IPS DF 6.9 (cell line): ENCODE measurements at regions not wholly inside any gene's neighbourhood (a gene's known extent, or its start where the extent isn't known, plus 50 kb on each side); places are given as distances from the start of the nearest gene placed in this dataset.

ENCODE experiments used
- DNase-seq: peaks from one replicate; pipeline ENCODE4 v3.0.0-alpha.2; 2013; ENCODE audit warnings: low read depth, low spot score
- H3K27ac ChIP-seq: one replicate; pipeline ENCODE4 v1.5.1; 2013; ENCODE audit warnings: low read length, control low read depth
- H3K27me3 ChIP-seq: 2 replicates; pipeline ENCODE4 v1.6.1; 2013; ENCODE audit warnings: mild to moderate bottlenecking, low read length; ENCODE audit not compliant: control insufficient read depth, insufficient read depth
- H3K36me3 ChIP-seq: 2 replicates; pipeline ENCODE4 v1.6.1; 2013; ENCODE audit warnings: low read length; ENCODE audit not compliant: control insufficient read depth, insufficient read depth
- H3K4me1 ChIP-seq: 2 replicates; pipeline ENCODE4 v1.6.1; 2013; ENCODE audit warnings: low read length; ENCODE audit not compliant: control insufficient read depth, insufficient read depth
- H3K4me3 ChIP-seq: 2 replicates; pipeline ENCODE4 v1.5.1; 2013; ENCODE audit warnings: mild to moderate bottlenecking, low read length
- H3K9me3 ChIP-seq: 2 replicates; pipeline ENCODE4 v1.6.1; 2013; ENCODE audit warnings: low read length, inconsistent platforms; ENCODE audit not compliant: control insufficient read depth, insufficient read depth
- WGBS: extraction: QIAGEN DNeasy Blood & Tissue Kit; methylation state at CpG from one replicate; pipeline ENCODE4 v1.1.7; 2013; ENCODE audit warnings: mixed read lengths, missing lambda C conversion rate; ENCODE audit not compliant: insufficient read length, insufficient coverage; 5-methylcytosine and 5-hydroxymethylcytosine counted together

DNA sequence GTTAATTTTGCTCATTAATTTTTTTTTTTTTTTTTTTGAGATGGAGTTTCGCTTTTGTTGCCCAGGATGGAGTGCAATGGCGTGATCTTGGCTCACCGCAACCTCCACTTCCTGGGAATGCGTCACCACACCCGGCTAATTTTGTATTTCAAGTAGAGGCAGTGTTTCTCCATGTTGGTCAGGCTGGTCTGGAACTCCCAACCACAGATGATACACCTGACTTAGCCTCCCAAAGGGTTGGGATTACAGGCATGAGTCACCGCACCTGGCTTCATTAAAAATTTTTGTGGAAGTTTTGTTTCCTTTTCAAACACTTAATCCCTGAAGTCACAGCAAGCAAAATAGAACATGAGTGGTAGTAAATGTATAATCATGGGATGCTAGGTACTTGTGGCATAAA is 857.2 kb upstream of the PHF14 start:
- WGBS: no CpG with 5 or more reads among the region's 6 CpGs
- H3K27ac ChIP-seq: no peak overlapping the region
- no peaks in the 10 kb centered on the region for H3K27me3 ChIP-seq
- H3K36me3 ChIP-seq: no peaks in the 10 kb centered on the region
- no peaks in the 10 kb centered on the region for H3K4me1 ChIP-seq
- DNase-seq: no peak
- H3K4me3 ChIP-seq: no peak overlapping the region
- H3K9me3 ChIP-seq: no peaks in the 10 kb centered on the region

- Histone ChIP-seq H3K9me3 (no peaks in the 10 kb centered on the region), H3K27ac (no peak overlapping the region), H3K36me3 (no peaks in the 10 kb centered on the region), H3K27me3 (no peaks in the 10 kb centered on the region), H3K4me3 (no peak overlapping the region), H3K4me1 (peaks cover 3% of the 10 kb centered on the region; the same call in 1 of the 2 replicates)
- WGBS: no CpG with 5 or more reads among the region's 1 CpG
- no peak for DNase-seq
Observed at GRCh38 chr7:10117815-10118214, 855.9 kb upstream of the PHF14 start.

DNA sequence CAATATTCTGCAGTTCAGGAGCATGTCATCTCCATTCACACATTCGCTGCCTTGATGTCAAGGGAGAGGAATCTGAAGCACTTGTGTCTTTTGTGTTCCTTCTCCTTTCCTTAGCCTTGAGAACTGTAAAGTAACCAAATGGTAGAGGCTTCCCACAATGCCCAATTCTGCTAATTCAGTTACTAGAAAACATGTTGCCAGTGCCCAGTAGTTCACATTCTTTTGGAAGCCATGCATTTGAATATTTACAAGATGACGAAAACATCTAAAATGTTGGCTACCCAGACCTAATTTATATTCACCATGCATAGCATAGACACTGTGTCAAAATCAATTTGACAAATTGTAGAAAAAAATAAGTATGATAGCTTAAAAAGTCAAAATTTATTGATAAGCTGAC is 852.7 kb upstream of the PHF14 start:
- DNase-seq: no peak
- Histone ChIP-seq H3K27me3 (no peaks in the 10 kb centered on the region), H3K27ac (no peak overlapping the region), H3K4me3 (no peak overlapping the region), H3K36me3 (no peaks in the 10 kb centered on the region), H3K9me3 (no peaks in the 10 kb centered on the region), H3K4me1 (peaks cover 3% of the 10 kb centered on the region; the same call in 1 of the 2 replicates)
- WGBS: no CpG with 5 or more reads among the region's 2 CpGs

- Histone ChIP-seq H3K9me3 (no peaks in the 10 kb centered on the region), H3K27me3 (no peaks in the 10 kb centered on the region), H3K4me3 (no peak overlapping the region), H3K4me1 (peaks cover 3% of the 10 kb centered on the region; the same call in 1 of the 2 replicates), H3K27ac (no peak overlapping the region), H3K36me3 (no peaks in the 10 kb centered on the region)
- no peak for DNase-seq
- WGBS: no CpG with 5 or more reads among the region's 2 CpGs
Observed at GRCh38 chr7:10121631-10122030, 852.0 kb upstream of the PHF14 start.

GRCh38 chr7:10122551-10123100 is 851.0 kb upstream of the PHF14 start:
- Histone ChIP-seq H3K4me1 (peaks cover 3% of the 10 kb centered on the region; the same call in 1 of the 2 replicates), H3K27me3 (no peaks in the 10 kb centered on the region), H3K27ac (no peak overlapping the region), H3K36me3 (no peaks in the 10 kb centered on the region), H3K4me3 (no peak overlapping the region), H3K9me3 (no peaks in the 10 kb centered on the region)
- DNase-seq: no peak
- no CpG with 5 or more reads among the region's 4 CpGs for WGBS

DNA sequence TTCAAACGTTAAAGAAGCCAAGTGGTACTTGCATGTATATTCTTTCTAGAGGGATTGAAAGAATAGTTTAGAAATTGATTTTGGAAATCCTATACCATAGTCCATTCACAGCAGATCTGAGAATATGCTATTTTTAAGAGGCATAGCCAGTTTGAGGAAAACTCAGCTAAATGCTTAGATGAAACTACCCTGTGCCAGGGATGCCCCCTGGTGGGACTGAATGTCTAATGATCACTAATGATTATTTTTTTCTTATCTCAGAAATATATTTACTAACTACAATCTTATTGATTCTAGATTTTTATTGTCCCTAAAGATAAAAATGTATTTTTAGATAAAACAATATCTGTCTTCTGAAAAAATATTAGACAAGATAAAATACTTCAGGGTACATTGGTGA is 844.9 kb upstream of the PHF14 start:
- H3K9me3 ChIP-seq: no peaks in the 10 kb centered on the region
- no peak overlapping the region for H3K27ac ChIP-seq
- no peaks in the 10 kb centered on the region for H3K27me3 ChIP-seq
- no CpG with 5 or more reads among the region's 1 CpG for WGBS
- H3K4me1 ChIP-seq: no peaks in the 10 kb centered on the region
- H3K36me3 ChIP-seq: no peaks in the 10 kb centered on the region
- no peak for DNase-seq
- no peak overlapping the region for H3K4me3 ChIP-seq

GRCh38 chr7:10138087-10138854 is 835.4 kb upstream of the PHF14 start:
- Histone ChIP-seq H3K27me3 (no peaks in the 10 kb centered on the region), H3K9me3 (no peaks in the 10 kb centered on the region), H3K36me3 (no peaks in the 10 kb centered on the region), H3K4me3 (no peak overlapping the region), H3K27ac (no peak overlapping the region), H3K4me1 (no peaks in the 10 kb centered on the region)
- WGBS: no CpG with 5 or more reads among the region's 5 CpGs
- no peak for DNase-seq

DNA sequence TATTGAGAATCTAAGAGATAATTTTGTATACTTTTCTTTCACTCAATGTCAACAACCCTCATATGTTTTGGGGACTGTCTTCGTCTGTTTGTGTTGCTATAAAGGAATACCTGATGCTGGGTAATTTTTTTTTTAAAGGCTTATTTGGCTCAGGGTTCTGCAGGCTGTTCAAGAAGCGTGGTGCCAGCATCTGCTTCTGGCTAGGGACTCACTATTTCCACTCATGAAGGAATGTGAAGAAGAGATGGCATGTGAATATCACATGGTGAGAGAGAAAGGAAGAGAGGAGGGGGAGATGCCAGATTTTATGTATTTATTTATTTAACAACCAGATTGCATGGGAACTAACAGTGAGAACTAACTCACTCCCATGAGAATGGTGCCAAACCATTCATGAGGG is 827.4 kb upstream of the PHF14 start:
- Histone ChIP-seq H3K27me3 (no peaks in the 10 kb centered on the region), H3K36me3 (no peaks in the 10 kb centered on the region), H3K4me1 (no peaks in the 10 kb centered on the region), H3K4me3 (no peak overlapping the region), H3K9me3 (no peaks in the 10 kb centered on the region), H3K27ac (no peak overlapping the region)
- WGBS: no CpG with 5 or more reads among the region's 2 CpGs
- DNase-seq: no peak

GRCh38 chr7:10156972-10157371 is 816.7 kb upstream of the PHF14 start:
- H3K27me3 ChIP-seq: no peaks in the 10 kb centered on the region
- H3K27ac ChIP-seq: no peak overlapping the region
- no peaks in the 10 kb centered on the region for H3K9me3 ChIP-seq
- no peaks in the 10 kb centered on the region for H3K36me3 ChIP-seq
- no peak for DNase-seq
- WGBS: no CpG with 5 or more reads among the region's 2 CpGs
- no peak overlapping the region for H3K4me3 ChIP-seq
- no peaks in the 10 kb centered on the region for H3K4me1 ChIP-seq

DNA sequence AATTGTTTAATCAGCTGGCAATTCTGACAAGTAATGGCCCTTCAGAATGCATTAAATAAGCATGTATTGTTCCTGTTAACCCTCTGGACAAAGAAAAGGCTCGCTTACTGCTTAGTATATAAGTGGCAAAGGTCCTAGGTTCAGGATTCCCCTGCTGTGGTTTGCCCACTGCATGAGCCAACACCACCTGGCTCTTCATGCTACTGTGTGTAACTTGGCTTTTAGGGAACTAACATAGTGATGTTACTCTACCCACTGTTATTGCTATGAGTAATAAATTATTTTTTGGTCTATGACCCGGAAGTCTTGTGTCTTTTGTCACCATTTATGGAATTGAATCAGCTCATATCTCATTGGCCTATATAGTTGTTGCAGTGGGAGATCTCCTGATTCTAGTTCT is 791.7 kb upstream of the PHF14 start:
- no peak for DNase-seq
- no peaks in the 10 kb centered on the region for H3K36me3 ChIP-seq
- no CpG with 5 or more reads among the region's 2 CpGs for WGBS
- H3K4me3 ChIP-seq: no peak overlapping the region
- no peaks in the 10 kb centered on the region for H3K4me1 ChIP-seq
- no peak overlapping the region for H3K27ac ChIP-seq
- H3K9me3 ChIP-seq: no peaks in the 10 kb centered on the region
- no peaks in the 10 kb centered on the region for H3K27me3 ChIP-seq

GRCh38 chr7:10192074-10192473 is 781.6 kb upstream of the PHF14 start:
- H3K36me3 ChIP-seq: no peaks in the 10 kb centered on the region
- H3K4me3 ChIP-seq: no peak overlapping the region
- no peaks in the 10 kb centered on the region for H3K27me3 ChIP-seq
- no peak for DNase-seq
- H3K4me1 ChIP-seq: no peaks in the 10 kb centered on the region
- H3K27ac ChIP-seq: no peak overlapping the region
- no CpG with 5 or more reads among the region's 3 CpGs for WGBS
- no peaks in the 10 kb centered on the region for H3K9me3 ChIP-seq
